Pancreas (tissue), 10 donors: ENCODE measurements at regions not wholly inside any gene's neighbourhood (a gene's known extent, or its start where the extent isn't known, plus 50 kb on each side); places are given as distances from the start of the nearest gene placed in this dataset.

Source experiments
- ATAC-seq, 4 donors: fragments of 200-7000 bp; cut with Tn5 transposase; one replicate each; pipeline versions ENCODE4 v1.8.0 to v1.9.1; 2020; ENCODE audit warnings: mild to moderate bottlenecking in 4 of 4, moderate library complexity in 4 of 4
- DNase-seq, 6 donors: peaks; one replicate each; pipeline ENCODE4 v3.0.0-alpha.2; 2020
- FAIRE-seq: peaks from 2 replicates; lab custom pipeline; 2012; peaks lifted over from hg19 to GRCh38; lab: Jason Lieb, UNC
- H3K27ac ChIP-seq, 4 donors: fragments of 200-600 bp; sonication (generic); 1 replicate in 3 of 4; 2 replicates in 1 of 4; pipeline versions ENCODE4 v1.5.0 to v1.8.0; 2020
- H3K27me3 ChIP-seq, 4 donors: fragments of 200-600 bp; one replicate each; pipeline ENCODE4 v1.8.0; 2021
- H3K36me3 ChIP-seq, 3 donors: fragments of 200-600 bp; sonication (generic) in 1 of 3; one replicate each; pipeline versions ENCODE4 v1.5.0 to v1.8.0; 2020 to 2021
- H3K4me1 ChIP-seq, 3 donors: fragments of 200-600 bp; one replicate each; pipeline ENCODE4 v1.8.0; 2021
- H3K4me3 ChIP-seq, 4 donors: fragments of 200-600 bp; sonication (generic) in 2 of 4; one replicate each; pipeline versions ENCODE4 v1.5.0 to v1.8.0; 2020 to 2021
- H3K9me3 ChIP-seq, 4 donors: fragments of 200-600 bp; one replicate each; pipeline ENCODE4 v1.8.0; 2021
- CTCF ChIP-seq, 4 donors: fragments of 200-600 bp; sonication (generic) in 3 of 4; IDR thresholded peaks; one replicate each; pipeline versions ENCODE4 v1.5.0 to v1.8.0; 2021; ENCODE audit warnings: antibody characterized with exemption in 4 of 4
- WGBS, 2 donors: extraction: QIAGEN DNeasy Blood & Tissue Kit; methylation state at CpG; one replicate each; pipeline ENCODE4 v1.1.7; 2013; 5-methylcytosine and 5-hydroxymethylcytosine counted together
- intact Hi-C, 3 donors: fragments of 100-400 bp; cut with DNase I; formaldehyde crosslinking; loops; one replicate each; pipeline versions ENCODE4 v1.11.1 to v1.14.2; 2022
- donor health status: healthy with polysubstance abuse.
- donor health status: DM: no; HTN: no; CAD: no; lungs with moderate emphysema.
- donor health status: DM: no; HTN: no; CAD: no.
- donor health status: control.
- donor health status: control.
- donor health status: Bipolar disorder and iron deficiency.
- donor health status: DM: yes; HTN: yes; CAD: no.
- donor health status: DM: no; HTN: no; CAD: no.
- donor health status: DM: no; HTN: no; CAD: no.
- donor health status: DM: yes; HTN: yes; CAD: no.

GRCh38 chr15:38614621-38615020 lies 50.0 kb upstream of the RASGRP1 start:
- no peaks in the 10 kb centered on the region for H3K4me1 ChIP-seq
- no peaks in the 10 kb centered on the region for H3K36me3 ChIP-seq
- H3K27me3 ChIP-seq: no peaks in the 10 kb centered on the region
- FAIRE-seq (no peak), DNase-seq (no peak), ATAC-seq (no peak)
- H3K4me3 ChIP-seq: no peak overlapping the region
- H3K9me3 ChIP-seq: no peaks in the 10 kb centered on the region
- H3K27ac ChIP-seq: no peak overlapping the region
- 95 to 100% methylated on average over 1 of the region's 1 CpG for WGBS, 2 donors
- no peak for TF ChIP-seq CTCF (IDR thresholded peaks at IDR 0.05)
- intact Hi-C loops: no loop called here

- intact Hi-C loops: no loop called here
- no peak overlapping the region for H3K4me3 ChIP-seq
- H3K36me3 ChIP-seq: no peaks in the 10 kb centered on the region
- FAIRE-seq (no peak), ATAC-seq (no peak), DNase-seq (no peak)
- no peak overlapping the region for H3K27ac ChIP-seq
- TF ChIP-seq CTCF (IDR thresholded peaks at IDR 0.05): no peak
- 66 to 95% methylated on average over 2 of the region's 2 CpGs for WGBS, 2 donors
- no peaks in the 10 kb centered on the region for H3K9me3 ChIP-seq
- no peaks in the 10 kb centered on the region for H3K4me1 ChIP-seq
- H3K27me3 ChIP-seq: no peaks in the 10 kb centered on the region
These were observed 53.2 kb upstream of the RASGRP1 start for GRCh38 chr15:38617831-38618230.

DNA sequence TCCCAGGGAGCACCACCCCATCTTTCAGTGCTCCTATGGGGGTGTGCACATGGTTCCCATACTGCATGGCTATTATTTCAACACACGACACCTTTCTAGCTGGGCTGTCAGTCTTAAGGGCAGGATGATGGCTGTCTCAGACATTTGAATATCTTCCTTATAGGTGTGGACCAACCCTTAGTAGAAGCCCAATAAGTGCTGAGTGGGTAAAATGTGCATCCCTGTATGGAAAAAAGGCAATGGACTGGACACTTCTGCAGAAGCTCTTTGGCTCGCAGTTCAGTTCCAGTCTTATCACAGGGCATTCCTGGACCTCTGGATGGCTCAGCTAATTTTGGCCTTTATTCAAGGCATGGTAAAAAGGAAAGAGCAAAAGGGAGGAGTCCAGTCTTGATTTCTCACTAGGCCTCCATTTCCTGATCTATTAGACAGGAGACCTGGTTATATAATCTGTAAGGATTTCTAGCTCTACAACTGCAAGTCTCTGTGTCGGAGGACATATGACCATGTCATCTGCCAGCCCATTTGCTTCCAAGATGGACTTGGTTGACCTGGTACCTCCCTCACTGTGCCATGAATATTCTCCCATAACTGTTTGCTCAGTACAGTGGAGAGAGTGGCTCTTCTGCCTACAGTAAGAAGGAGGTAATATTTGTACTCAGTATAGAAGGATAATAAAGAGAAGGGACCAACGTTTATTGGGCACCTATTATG lies 53.8 kb upstream of the RASGRP1 start:
- no peak for FAIRE-seq

DNA sequence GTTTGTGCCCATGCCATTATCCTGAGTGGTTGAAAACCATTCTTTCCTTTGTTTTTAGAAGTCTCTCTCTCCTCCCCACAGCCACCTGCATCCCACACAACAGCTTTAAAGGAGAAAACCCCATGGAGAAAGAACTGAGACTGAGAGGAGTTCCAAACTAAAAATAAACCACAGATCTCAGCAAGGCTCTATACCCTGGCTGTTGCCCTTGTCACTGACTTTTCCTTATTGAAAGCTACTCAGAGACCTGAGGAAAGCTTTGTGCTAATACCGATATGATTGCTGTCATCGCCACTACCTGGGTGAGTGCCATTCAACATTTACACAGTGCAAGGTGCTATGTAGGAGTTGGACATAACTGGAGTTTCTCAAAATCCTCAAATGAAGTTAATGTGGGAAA lies 55.5 kb upstream of the RASGRP1 start:
- Histone ChIP-seq H3K9me3 (no peaks in the 10 kb centered on the region), H3K36me3 (no peaks in the 10 kb centered on the region), H3K27ac (no peak overlapping the region), H3K27me3 (no peaks in the 10 kb centered on the region), H3K4me1 (no peaks in the 10 kb centered on the region), H3K4me3 (no peak overlapping the region)
- DNase-seq (no peak), ATAC-seq (no peak), FAIRE-seq (no peak)
- TF ChIP-seq CTCF (IDR thresholded peaks at IDR 0.05): no peak
- WGBS, 2 donors: 30 to 43% methylated on average over 2 of the region's 2 CpGs
- intact Hi-C loops: no loop called here

More for the DNA sequence above, 53.8 kb upstream of the RASGRP1 start:
- no peak for TF ChIP-seq CTCF (IDR thresholded peaks at IDR 0.05)
- Histone ChIP-seq H3K4me3 (no peak overlapping the region), H3K36me3 (no peaks in the 10 kb centered on the region), H3K27ac (no peak overlapping the region), H3K4me1 (no peaks in the 10 kb centered on the region), H3K27me3 (no peaks in the 10 kb centered on the region), H3K9me3 (no peaks in the 10 kb centered on the region)
- intact Hi-C loops: no loop called here
- WGBS, 2 donors: 72 to 82% methylated on average over 4 of the region's 4 CpGs
- DNase-seq (no peak), ATAC-seq (no peak)

GRCh38 chr15:38620851-38621594 lies 56.4 kb upstream of the RASGRP1 start:
- Histone ChIP-seq H3K4me1 (no peaks in the 10 kb centered on the region), H3K36me3 (no peaks in the 10 kb centered on the region), H3K27ac (peak overlapping the region in 1 of 4 donors; percentile 4), H3K9me3 (no peaks in the 10 kb centered on the region), H3K4me3 (no peak overlapping the region), H3K27me3 (no peaks in the 10 kb centered on the region)
- ATAC-seq (peak in 3 of 4 donors; percentile 31 to 55 (median 39)), FAIRE-seq (no peak), DNase-seq (no peak)
- WGBS, 2 donors: 9 to 24% methylated on average over 3 of the region's 3 CpGs
- no peak for TF ChIP-seq CTCF (IDR thresholded peaks at IDR 0.05)
- intact Hi-C loops: no loop called here
